Nephron progenitor cell (in vitro differentiated cells): ENCODE measurements at regions not wholly inside any gene's neighbourhood (a gene's known extent, or its start where the extent isn't known, plus 50 kb on each side); places are given as distances from the start of the nearest gene placed in this dataset.

Source experiments
- DNase-seq: peaks from one replicate; pipeline ENCODE4 v3.0.0; 2021
- H3K27ac Mint-ChIP-seq: 2 replicates; pipeline ENCODE4 v1.8.0; 2021; ENCODE audit warnings: mild to moderate bottlenecking, moderate library complexity, mixed read lengths
- H3K27me3 Mint-ChIP-seq: 2 replicates; pipeline ENCODE4 v1.8.0; 2021; ENCODE audit warnings: mild to moderate bottlenecking, low read depth, mixed read lengths; ENCODE audit not compliant: poor library complexity
- H3K36me3 Mint-ChIP-seq: 2 replicates; pipeline ENCODE4 v1.8.0; 2021; ENCODE audit warnings: low read depth, mixed read lengths
- H3K4me1 Mint-ChIP-seq: 2 replicates; pipeline ENCODE4 v1.8.0; 2021; ENCODE audit warnings: mixed read lengths
- H3K4me3 Mint-ChIP-seq: 2 replicates; pipeline ENCODE4 v1.8.0; 2021; ENCODE audit warnings: mild to moderate bottlenecking, moderate library complexity, mixed read lengths
- H3K9me3 Mint-ChIP-seq: 2 replicates; pipeline ENCODE4 v1.8.0; 2021; ENCODE audit warnings: mild to moderate bottlenecking, moderate library complexity, mixed read lengths
- TF ChIP-seq, protein P1 (sequence below): fragments of 200-600 bp; sonication (generic); IDR thresholded peaks from 2 replicates; pipeline ENCODE4 v1.5.0; 2021; ENCODE audit warnings: antibody characterized with exemption

DNA sequence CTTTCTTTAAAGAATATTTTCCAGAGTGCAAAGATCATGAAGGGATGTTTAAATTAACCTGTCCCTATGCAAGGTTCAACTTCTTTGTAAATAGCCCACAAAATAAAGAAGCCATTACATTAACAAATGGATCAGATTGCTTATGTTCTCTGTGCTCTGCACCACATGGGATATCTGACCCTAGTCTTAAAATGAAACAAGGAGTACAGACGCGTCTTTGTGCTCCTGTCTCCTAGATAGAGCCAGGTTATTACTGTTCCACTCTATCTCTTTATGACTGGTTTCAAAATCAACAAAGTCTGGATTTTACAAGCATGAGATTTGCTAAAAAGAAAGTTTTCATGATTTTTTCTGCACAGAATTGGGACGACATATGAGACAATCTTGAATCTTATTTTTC lies 339.4 kb downstream of the KLF12 start:
- Mint-ChIP-seq H3K9me3 (no peaks in the 10 kb centered on the region), H3K4me1 (no peaks in the 10 kb centered on the region), H3K27me3 (peaks cover 1% of the 10 kb centered on the region), H3K36me3 (peaks cover 5% of the 10 kb centered on the region), H3K27ac (no peak overlapping the region), H3K4me3 (no peak overlapping the region)
- DNase-seq, result no peak
- TF ChIP-seq, protein P1, sequence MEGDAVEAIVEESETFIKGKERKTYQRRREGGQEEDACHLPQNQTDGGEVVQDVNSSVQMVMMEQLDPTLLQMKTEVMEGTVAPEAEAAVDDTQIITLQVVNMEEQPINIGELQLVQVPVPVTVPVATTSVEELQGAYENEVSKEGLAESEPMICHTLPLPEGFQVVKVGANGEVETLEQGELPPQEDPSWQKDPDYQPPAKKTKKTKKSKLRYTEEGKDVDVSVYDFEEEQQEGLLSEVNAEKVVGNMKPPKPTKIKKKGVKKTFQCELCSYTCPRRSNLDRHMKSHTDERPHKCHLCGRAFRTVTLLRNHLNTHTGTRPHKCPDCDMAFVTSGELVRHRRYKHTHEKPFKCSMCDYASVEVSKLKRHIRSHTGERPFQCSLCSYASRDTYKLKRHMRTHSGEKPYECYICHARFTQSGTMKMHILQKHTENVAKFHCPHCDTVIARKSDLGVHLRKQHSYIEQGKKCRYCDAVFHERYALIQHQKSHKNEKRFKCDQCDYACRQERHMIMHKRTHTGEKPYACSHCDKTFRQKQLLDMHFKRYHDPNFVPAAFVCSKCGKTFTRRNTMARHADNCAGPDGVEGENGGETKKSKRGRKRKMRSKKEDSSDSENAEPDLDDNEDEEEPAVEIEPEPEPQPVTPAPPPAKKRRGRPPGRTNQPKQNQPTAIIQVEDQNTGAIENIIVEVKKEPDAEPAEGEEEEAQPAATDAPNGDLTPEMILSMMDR, result no peak

DNA sequence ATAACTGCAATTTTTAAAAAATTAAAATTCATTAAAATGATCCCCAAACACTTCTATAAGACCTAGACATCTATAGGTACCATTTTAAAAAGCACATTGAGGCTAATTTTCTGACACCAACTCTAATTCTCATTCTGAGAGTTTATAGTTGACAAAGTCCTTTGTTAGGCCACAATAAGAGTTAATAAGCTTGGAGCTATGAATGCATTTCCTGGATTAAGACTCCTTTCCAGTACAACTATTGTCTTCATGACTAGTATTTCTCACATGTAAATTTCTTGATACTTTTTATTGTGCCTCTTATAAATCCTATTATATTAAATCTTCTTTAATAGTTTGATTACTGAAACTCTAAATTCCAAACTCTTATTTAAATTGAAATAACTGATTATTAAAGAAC lies 340.8 kb downstream of the KLF12 start:
- Mint-ChIP-seq H3K27me3 (peaks cover 5% of the 10 kb centered on the region), H3K4me3 (no peak overlapping the region), H3K4me1 (no peaks in the 10 kb centered on the region), H3K27ac (no peak overlapping the region), H3K36me3 (no peaks in the 10 kb centered on the region), H3K9me3 (no peaks in the 10 kb centered on the region)
- TF ChIP-seq, protein P1, result no peak
- DNase-seq, result no peak

DNA sequence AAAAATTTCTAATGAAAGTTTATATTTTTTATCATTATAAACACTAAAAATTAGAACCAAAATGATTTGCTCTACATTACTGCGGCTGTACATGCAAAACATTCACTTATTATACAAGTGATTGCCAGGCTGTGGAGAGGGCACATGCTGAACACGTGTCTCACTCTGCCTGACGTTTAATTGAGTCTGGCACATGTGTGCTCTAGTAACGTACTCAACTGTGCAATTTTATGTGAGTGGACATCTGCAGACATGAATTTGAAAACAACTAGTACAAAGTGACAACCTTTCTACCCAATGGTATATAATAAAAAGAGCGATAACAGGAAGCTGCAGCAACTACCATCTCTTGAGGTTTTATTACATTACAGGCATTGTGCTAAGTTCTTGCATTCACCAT lies 341.4 kb downstream of the KLF12 start:
- no peaks in the 10 kb centered on the region for H3K4me1 Mint-ChIP-seq
- no peaks in the 10 kb centered on the region for H3K9me3 Mint-ChIP-seq
- no peaks in the 10 kb centered on the region for H3K36me3 Mint-ChIP-seq
- peaks cover 5% of the 10 kb centered on the region for H3K27me3 Mint-ChIP-seq
- no peak overlapping the region for H3K27ac Mint-ChIP-seq
- H3K4me3 Mint-ChIP-seq, result no peak overlapping the region
- DNase-seq, result no peak
- TF ChIP-seq, protein P1, result no peak

DNA sequence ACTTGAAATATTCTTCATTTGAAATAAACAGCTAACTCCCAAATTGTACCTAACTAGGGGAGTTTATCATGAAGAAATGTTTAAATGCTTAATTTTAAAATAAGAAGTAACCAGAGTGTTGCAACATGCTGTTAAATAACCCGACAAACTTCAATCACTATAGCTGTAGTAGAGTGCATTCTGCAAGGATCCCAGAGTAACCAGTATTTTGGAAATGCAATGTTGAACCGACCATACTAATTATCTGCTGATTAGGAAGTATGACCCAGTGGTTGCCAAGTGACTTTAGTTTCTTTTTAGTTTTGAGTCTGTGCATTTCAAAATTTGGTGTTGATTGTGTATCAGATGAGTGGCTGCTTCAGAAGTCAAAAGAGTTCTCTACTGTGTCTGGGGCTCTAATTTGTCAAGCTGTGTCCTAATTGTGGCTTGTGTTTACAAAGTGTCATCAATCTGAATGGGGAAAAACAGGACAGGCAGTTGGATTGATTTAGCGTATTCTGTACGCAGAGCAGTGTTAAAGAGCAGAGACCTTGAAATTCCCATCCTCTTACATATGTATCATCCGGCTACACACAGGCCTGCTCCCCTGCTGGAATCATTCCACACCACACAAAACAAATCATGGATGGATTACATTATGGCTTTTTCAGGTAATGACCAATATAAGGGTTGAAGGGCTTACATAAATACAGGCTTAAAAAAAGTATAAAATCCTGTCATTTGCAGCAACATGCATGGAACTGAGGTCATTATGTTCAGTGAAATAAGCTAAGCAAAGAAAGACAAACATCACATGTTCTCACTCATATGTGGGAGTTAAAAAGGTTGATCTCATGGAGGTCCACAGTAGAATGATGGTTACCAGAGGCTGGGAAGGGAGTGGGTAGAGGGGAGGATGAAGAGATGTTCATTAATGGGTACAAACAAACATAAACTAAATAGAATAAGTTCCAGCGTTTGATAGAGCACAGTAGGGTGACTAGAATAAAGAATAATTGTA lies 351.5 kb downstream of the KLF12 start:
- no peak for DNase-seq
- Mint-ChIP-seq H3K27me3 (no peaks in the 10 kb centered on the region), H3K36me3 (peaks cover 10% of the 10 kb centered on the region), H3K4me3 (no peak overlapping the region), H3K27ac (peak overlapping the region; percentile 78), H3K4me1 (peaks cover 20% of the 10 kb centered on the region), H3K9me3 (no peaks in the 10 kb centered on the region)
- TF ChIP-seq, protein P1, result no peak

DNA sequence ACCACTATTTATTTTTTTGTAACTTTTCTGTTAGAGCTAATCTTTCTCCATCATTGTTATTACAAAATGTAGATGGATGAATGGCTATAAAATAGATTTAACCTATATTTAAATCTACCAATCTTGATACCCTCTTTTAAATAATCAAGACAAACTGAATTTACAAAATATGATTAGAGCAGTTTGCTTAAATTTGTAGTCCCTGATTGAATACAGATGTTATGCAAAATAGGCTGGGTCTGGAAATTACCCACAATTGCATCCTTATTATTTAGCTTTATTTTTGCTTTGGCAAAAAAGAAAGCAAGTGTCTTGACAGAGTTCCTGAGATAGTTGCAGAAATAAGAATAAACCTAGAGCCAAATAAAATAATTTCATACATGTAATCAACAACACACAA lies 352.8 kb downstream of the KLF12 start:
- Mint-ChIP-seq H3K9me3 (no peaks in the 10 kb centered on the region), H3K27me3 (no peaks in the 10 kb centered on the region), H3K4me1 (peaks cover 18% of the 10 kb centered on the region), H3K4me3 (no peak overlapping the region), H3K27ac (no peak overlapping the region), H3K36me3 (peaks cover 17% of the 10 kb centered on the region)
- no peak for DNase-seq
- TF ChIP-seq, protein P1, result no peak

DNA sequence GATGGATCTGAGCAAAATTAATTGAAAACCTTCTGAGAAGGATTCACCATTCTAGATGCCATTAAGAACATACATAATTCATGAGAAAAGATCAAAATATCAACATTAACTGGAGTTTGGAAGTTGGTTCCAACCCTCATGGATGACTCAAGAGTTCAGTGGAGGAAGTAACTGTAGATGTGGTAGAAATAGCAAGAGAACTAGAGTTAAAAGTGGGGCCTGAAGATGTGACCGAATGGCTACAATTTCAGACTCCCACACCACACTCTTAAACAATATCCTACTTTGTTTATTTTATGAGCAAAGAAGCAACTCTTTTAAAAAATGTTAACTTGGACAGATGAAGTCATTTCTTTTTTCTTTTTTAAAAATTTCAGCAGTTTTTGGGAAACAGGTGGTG lies 354.3 kb downstream of the KLF12 start:
- Mint-ChIP-seq H3K27me3 (no peaks in the 10 kb centered on the region), H3K9me3 (no peaks in the 10 kb centered on the region), H3K4me3 (no peak overlapping the region), H3K27ac (no peak overlapping the region), H3K36me3 (peaks cover 17% of the 10 kb centered on the region), H3K4me1 (peaks cover 12% of the 10 kb centered on the region)
- no peak for DNase-seq
- TF ChIP-seq, protein P1, result no peak
